HepG2 (cell line): ENCODE measurements at regions not wholly inside any gene's neighbourhood (a gene's known extent, or its start where the extent isn't known, plus 50 kb on each side); places are given as distances from the start of the nearest gene placed in this dataset.

Experiments used
- ATAC-seq: fragments of 200-7000 bp; cut with Tn5 transposase; 3 replicates; pipeline ENCODE4 v1.9.1; 2020; ENCODE audit warnings: mild to moderate bottlenecking, moderate library complexity
- BruUV-seq: library from RNA; stranded (reverse); fragments of 400-500 nt; replicated peaks from 2 replicates; lab custom pipeline; 2021; lab: Mats Ljungman, UMichigan
- CTCF ChIA-PET: fragments of 300-600 bp; formaldehyde crosslinking; extraction: SDS; loops from one replicate; lab custom pipeline; 2021; ENCODE audit warnings: low total read pairs, inconsistent platforms, low intra/inter-chr PET ratio; lab: Yijun Ruan, JAX
- POLR2A ChIA-PET: fragments of 350-600 bp; sonication (Branson Sonifier 250); formaldehyde crosslinking; loops from one replicate; lab custom pipeline; 2020; ENCODE audit warnings: antibody characterized with exemption, inconsistent platforms; lab: Yijun Ruan, JAX
- DNase-seq: peaks from one replicate; pipeline ENCODE4 v3.0.0-alpha.2; 2015; ENCODE audit warnings: low spot score
- FAIRE-seq: peaks from 3 replicates; lab custom pipeline; 2011; peaks lifted over from hg19 to GRCh38; lab: Jason Lieb, UNC
- H2AFZ ChIP-seq: one replicate; pipeline ENCODE4 v1.6.1; 2011; ENCODE audit warnings: low read length, inconsistent platforms
- H3K27ac ChIP-seq: fragments of 300-600 bp; 3 replicates; pipeline ENCODE4 v1.8.0; 2011; ENCODE audit warnings: mixed run types, mild to moderate bottlenecking, mixed read lengths, low read length, inconsistent platforms; ENCODE audit not compliant: insufficient read depth; ENCODE audit errors: extremely low read length
- H3K27me3 ChIP-seq, 2 experiments: fragments of 200-600 bp in 1 of 2; 2 replicates in 1 of 2; 3 replicates in 1 of 2; pipeline versions ENCODE4 v1.6.0 to v1.8.0; 2011; ENCODE audit warnings: low read length in 2 of 2, mild to moderate bottlenecking in 2 of 2, moderate library complexity in 2 of 2, inconsistent platforms in 1 of 2; ENCODE audit not compliant: insufficient read depth in 2 of 2, control insufficient read depth in 1 of 2
- H3K36me3 ChIP-seq, 2 experiments: fragments of 200-600 bp in 1 of 2; replicated peaks in 1 of 2; 2 replicates in 1 of 2; 3 replicates in 1 of 2; pipeline versions ENCODE4 v1.5.1 to v1.8.0; 2011; ENCODE audit warnings: low read length in 2 of 2, inconsistent platforms in 1 of 2; ENCODE audit not compliant: insufficient read depth in 2 of 2, control insufficient read depth in 1 of 2
- H3K4me1 ChIP-seq: 2 replicates; pipeline ENCODE4 v1.5.1; 2012; ENCODE audit warnings: low read length, inconsistent platforms; ENCODE audit not compliant: insufficient read depth
- H3K4me2 ChIP-seq: 2 replicates; pipeline ENCODE4 v1.6.0; 2011; ENCODE audit warnings: low read depth, low read length, inconsistent platforms
- H3K4me3 ChIP-seq, 3 experiments: fragments of 200-600 bp in 1 of 3; sonication (generic), shearing (Covaris generic) in 1 of 3; replicated peaks in 1 of 3; 2 replicates each; pipeline ENCODE4 v1.5.1; 2011 to 2016; ENCODE audit warnings: low read length in 3 of 3, inconsistent platforms in 2 of 3, low read depth in 2 of 3, mild to moderate bottlenecking in 2 of 3, control low read depth in 1 of 3, mixed read lengths in 1 of 3; ENCODE audit not compliant: insufficient read depth in 1 of 3
- H3K79me2 ChIP-seq: one replicate; pipeline ENCODE4 v1.6.1; 2011; ENCODE audit warnings: low read length, inconsistent platforms; ENCODE audit not compliant: insufficient read depth
- H3K9ac ChIP-seq: 2 replicates; pipeline ENCODE4 v1.6.0; 2011; ENCODE audit warnings: mild to moderate bottlenecking, low read depth, low read length, inconsistent platforms; ENCODE audit not compliant: insufficient read depth
- H3K9me3 ChIP-seq: 2 replicates; pipeline ENCODE4 v1.5.1; 2012; ENCODE audit warnings: mild to moderate bottlenecking, low read length
- H4K20me1 ChIP-seq: 2 replicates; pipeline ENCODE4 v1.6.0; 2011; ENCODE audit warnings: inconsistent platforms, mild to moderate bottlenecking, low read length, moderate library complexity; ENCODE audit not compliant: insufficient read depth
- DPF2 ChIP-seq: sonication (generic); formaldehyde crosslinking; IDR thresholded peaks from 2 replicates; pipeline ENCODE4 v1.4.0; 2020; ENCODE audit warnings: mild to moderate bottlenecking, low read depth, missing genetic modification reagents, borderline replicate concordance
- FOXJ3 ChIP-seq: sonication (generic); formaldehyde crosslinking; IDR thresholded peaks from 2 replicates; pipeline ENCODE4 v1.4.0; 2020; ENCODE audit warnings: missing genetic modification reagents, mild to moderate bottlenecking, borderline replicate concordance
- HNF4A ChIP-seq: sonication (generic); formaldehyde crosslinking; IDR thresholded peaks from 2 replicates; pipeline ENCODE4 v1.4.0; 2020; ENCODE audit warnings: missing genetic modification reagents
- HOXA7 ChIP-seq: sonication (generic); formaldehyde crosslinking; IDR thresholded peaks from 2 replicates; pipeline ENCODE4 v1.8.1; 2022; ENCODE audit warnings: mild to moderate bottlenecking, missing genetic modification reagents, moderate library complexity
- KAT7 ChIP-seq: IDR thresholded peaks from 2 replicates; pipeline ENCODE4 v1.6.1; 2018; ENCODE audit warnings: borderline replicate concordance, missing compliant biosample characterization
- KDM2A ChIP-seq: sonication (generic); formaldehyde crosslinking; IDR thresholded peaks from 2 replicates; pipeline ENCODE4 v1.4.0; 2020; ENCODE audit warnings: low read depth, missing genetic modification reagents, borderline replicate concordance
- MTA1 ChIP-seq: sonication (generic); formaldehyde crosslinking; IDR thresholded peaks from 2 replicates; pipeline ENCODE4 v1.4.0; 2020; ENCODE audit warnings: missing genetic modification reagents, mild to moderate bottlenecking, borderline replicate concordance
- SP5 ChIP-seq: IDR thresholded peaks from 2 replicates; pipeline ENCODE4 v1.6.1; 2016; ENCODE audit warnings: low read depth, borderline replicate concordance
- SSRP1 ChIP-seq: IDR thresholded peaks from 2 replicates; pipeline ENCODE4 v1.6.1; 2016; ENCODE audit warnings: control low read depth
- ZNF329 ChIP-seq: sonication (generic); formaldehyde crosslinking; IDR thresholded peaks from 2 replicates; pipeline ENCODE4 v1.9.0; 2021; ENCODE audit warnings: low read depth, mild to moderate bottlenecking, missing genetic modification reagents
- ZNF350 ChIP-seq: sonication (generic); formaldehyde crosslinking; IDR thresholded peaks from 2 replicates; pipeline ENCODE4 v1.4.0; 2020; ENCODE audit warnings: mild to moderate bottlenecking, low read depth, missing genetic modification reagents, borderline replicate concordance
- ZNF530 ChIP-seq: sonication (generic); formaldehyde crosslinking; IDR thresholded peaks from 2 replicates; pipeline ENCODE4 v1.5.0; 2020; ENCODE audit warnings: low read depth, mild to moderate bottlenecking, missing genetic modification reagents
- ZNF605 ChIP-seq: sonication (generic); formaldehyde crosslinking; IDR thresholded peaks from 2 replicates; pipeline ENCODE4 v1.8.0; 2022; ENCODE audit warnings: mild to moderate bottlenecking, missing genetic modification reagents
- ZNF703 ChIP-seq: sonication (generic); formaldehyde crosslinking; IDR thresholded peaks from 2 replicates; pipeline ENCODE4 v1.5.1; 2020; ENCODE audit warnings: missing genetic modification reagents, mild to moderate bottlenecking, moderate library complexity, borderline replicate concordance
- ZNF839 ChIP-seq: sonication (generic); formaldehyde crosslinking; IDR thresholded peaks from 2 replicates; pipeline ENCODE4 v1.4.0; 2020; ENCODE audit warnings: missing genetic modification reagents, mild to moderate bottlenecking, borderline replicate concordance
- ZSCAN9 ChIP-seq: IDR thresholded peaks from 2 replicates; pipeline ENCODE4 v1.6.1; 2016; ENCODE audit warnings: borderline replicate concordance
- WGBS: methylation state at CpG from one replicate; pipeline ENCODE4 v1.1.6; 2017; ENCODE audit warnings: low lambda C conversion rate; 5-methylcytosine and 5-hydroxymethylcytosine counted together
- in situ Hi-C: cut with HindIII; loops from 2 replicates; pipeline ENCODE4 v1.10.0; 2017; ENCODE audit warnings: low pct_unique_long_range_greater_than_20kb; ENCODE audit not compliant: extremely low pct_ligation_motif_present
- intact Hi-C: fragments of 100-400 bp; cut with micrococcal nuclease; formaldehyde crosslinking; loops from one replicate; pipeline ENCODE4 v1.10.0; 2022; ENCODE audit not compliant: unreplicated experiment
- TF ChIP-seq, protein P1 (sequence below): sonication (generic); formaldehyde crosslinking; IDR thresholded peaks from 2 replicates; pipeline ENCODE4 v1.5.0; 2020; ENCODE audit warnings: mild to moderate bottlenecking, missing genetic modification reagents, moderate library complexity

GRCh38 chr4:170399581-170400293 is 310.0 kb upstream of the AADAT start:
- FAIRE-seq (no peak), ATAC-seq (no peak), DNase-seq (no peak)
- H4K20me1 ChIP-seq, result no peaks in the 10 kb centered on the region
- H3K4me2 ChIP-seq, result no peak overlapping the region
- H3K79me2 ChIP-seq, result no peaks in the 10 kb centered on the region
- TF ChIP-seq ZNF329 (CRISPR knock-in tag) (no peak), SP5 (CRISPR knock-in tag) (no peak), SSRP1 (CRISPR knock-in tag) (no peak), KDM2A (no peak), FOXJ3 (CRISPR knock-in tag) (no peak), ZSCAN9 (CRISPR knock-in tag) (no peak), KAT7 (CRISPR knock-in tag) (no peak), MTA1 (CRISPR knock-in tag) (no peak), ZNF703 (CRISPR knock-in tag) (no peak), ZNF350 (CRISPR knock-in tag) (no peak), ZNF605 (CRISPR knock-in tag) (no peak), ZNF839 (CRISPR knock-in tag) (no peak), HNF4A (CRISPR knock-in tag) (no peak), HOXA7 (no peak), ZNF530 (CRISPR knock-in tag) (no peak), DPF2 (no peak)
- TF ChIP-seq, protein P1, sequence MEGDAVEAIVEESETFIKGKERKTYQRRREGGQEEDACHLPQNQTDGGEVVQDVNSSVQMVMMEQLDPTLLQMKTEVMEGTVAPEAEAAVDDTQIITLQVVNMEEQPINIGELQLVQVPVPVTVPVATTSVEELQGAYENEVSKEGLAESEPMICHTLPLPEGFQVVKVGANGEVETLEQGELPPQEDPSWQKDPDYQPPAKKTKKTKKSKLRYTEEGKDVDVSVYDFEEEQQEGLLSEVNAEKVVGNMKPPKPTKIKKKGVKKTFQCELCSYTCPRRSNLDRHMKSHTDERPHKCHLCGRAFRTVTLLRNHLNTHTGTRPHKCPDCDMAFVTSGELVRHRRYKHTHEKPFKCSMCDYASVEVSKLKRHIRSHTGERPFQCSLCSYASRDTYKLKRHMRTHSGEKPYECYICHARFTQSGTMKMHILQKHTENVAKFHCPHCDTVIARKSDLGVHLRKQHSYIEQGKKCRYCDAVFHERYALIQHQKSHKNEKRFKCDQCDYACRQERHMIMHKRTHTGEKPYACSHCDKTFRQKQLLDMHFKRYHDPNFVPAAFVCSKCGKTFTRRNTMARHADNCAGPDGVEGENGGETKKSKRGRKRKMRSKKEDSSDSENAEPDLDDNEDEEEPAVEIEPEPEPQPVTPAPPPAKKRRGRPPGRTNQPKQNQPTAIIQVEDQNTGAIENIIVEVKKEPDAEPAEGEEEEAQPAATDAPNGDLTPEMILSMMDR (CRISPR knock-in tag), result no peak
- H3K9ac ChIP-seq, result no peak overlapping the region
- no TSS peak for BruUV-seq
- 0% methylated on average over 3 of the region's 3 CpGs for WGBS
- H3K27me3 ChIP-seq, result no peaks in the 10 kb centered on the region
- no peaks in the 10 kb centered on the region for H3K4me1 ChIP-seq
- intact Hi-C loops (no loop called here), in situ Hi-C loops (no loop called here)
- no peak overlapping the region for H2AFZ ChIP-seq
- H3K27ac ChIP-seq, result no peak overlapping the region
- H3K4me3 ChIP-seq, result no peak overlapping the region
- H3K9me3 ChIP-seq, result no peaks in the 10 kb centered on the region
- ChIA-PET CTCF (no interaction called here), POLR2A (no interaction called here)
- no peaks in the 10 kb centered on the region for H3K36me3 ChIP-seq
